Prostate gland (tissue), 2 donors: ENCODE measurements at regions not wholly inside any gene's neighbourhood (a gene's known extent, or its start where the extent isn't known, plus 50 kb on each side); places are given as distances from the start of the nearest gene placed in this dataset.

ENCODE experiments used
- CTCF ChIP-seq, 4 experiments: fragments of 200-600 bp in 2 of 4; fragments of 450-650 bp in 2 of 4; sonication (generic) in 2 of 4; IDR thresholded peaks; 1 replicate in 3 of 4; 2 replicates in 1 of 4; pipeline ENCODE4 v1.5.1; 2016 to 2019; ENCODE audit warnings: antibody characterized with exemption in 4 of 4, mild to moderate bottlenecking in 2 of 4, moderate library complexity in 2 of 4
- POLR2A ChIP-seq: fragments of 450-650 bp; IDR thresholded peaks from one replicate; pipeline ENCODE4 v1.6.1; 2016; ENCODE audit warnings: antibody characterized with exemption, mild to moderate bottlenecking

- no peak for TF ChIP-seq POLR2A
- no peak for TF ChIP-seq CTCF (IDR thresholded peaks at IDR 0.05)
Measured at GRCh38 chr4:145320294-145320693, 139.9 kb upstream of the OTUD4 start.
